ENCODE measurements at regions not wholly inside any gene's neighbourhood (a gene's known extent, or its start where the extent isn't known, plus 50 kb on each side); places are given as distances from the start of the nearest gene placed in this dataset.
"Not testable (repeated sequence)": the region's sequence is repeated elsewhere in the genome, so short reads cannot be mapped to it uniquely, and the experiment has no call there.

- Histone ChIP-seq H3K9me3 (ENCODE audit: low read length) (no peaks in the 10 kb centered on the region), H3K27ac (ENCODE audit: low read length) (no peak overlapping the region), H3K9ac (ENCODE audit: low read length) (no peak overlapping the region), H3K4me1 (ENCODE audit: insufficient read depth, low read length) (peaks cover 8% of the 10 kb centered on the region; the same call in 1 of the 2 replicates), H2AFZ (ENCODE audit: low read length) (peak overlapping the region; percentile 42), H3K36me3 (ENCODE audit: low read depth, low read length) (no peaks in the 10 kb centered on the region), H3F3A (ENCODE audit: low read length, unreplicated experiment) (no peaks in the 10 kb centered on the region), H3K4me2 (ENCODE audit: low read length) (no peak overlapping the region; the same call in 1 of the 2 replicates), H3K9me2 (replicated peaks; ENCODE audit: low read length) (no peaks in the 10 kb centered on the region), H4K20me1 (ENCODE audit: low read length) (no peaks in the 10 kb centered on the region), H3K79me2 (ENCODE audit: low read length) (no peaks in the 10 kb centered on the region), H3K4me3 (ENCODE audit: low read length) (no peak overlapping the region), H3K27me3 (ENCODE audit: low read length) (no peaks in the 10 kb centered on the region)
- CTCF ChIA-PET: no interaction called here
- TF ChIP-seq EZH2phosphoT487 (IDR thresholded peaks at IDR 0.05; ENCODE audit: borderline replicate concordance, low read length) (no peak), CTCF (conservative IDR thresholded peaks at IDR 0.05; ENCODE audit: low read depth, low read length) (no peak), EZH2 (IDR thresholded peaks at IDR 0.05; ENCODE audit: low read length, unreplicated experiment) (no peak)
- DNase-seq (peak; percentile 74), ATAC-seq (peak; percentile 38; the same call in 1 of the 2 replicates)
- intact Hi-C loops (cut with micrococcal nuclease): no loop called here
- no TSS peak for BruUV-seq (replicated peaks)
- POLR2A ChIA-PET (ENCODE audit: unreplicated experiment): interaction anchor here (0.6 kb wide), 1 partner anchor 98 kb away, joined by 4 read pairs; no protein-coding TSS in a partner anchor
Observed at GRCh38 chr21:15638856-15639549, 90.8 kb upstream of the USP25 start.

- H3K9me2 ChIP-seq (replicated peaks; ENCODE audit: low read length); H3K79me2 ChIP-seq (ENCODE audit: low read length); H3K4me2 ChIP-seq (ENCODE audit: low read length); H3K4me3 ChIP-seq (ENCODE audit: low read length); H3K9me3 ChIP-seq (ENCODE audit: low read length); H3K27me3 ChIP-seq (ENCODE audit: low read length); H3F3A ChIP-seq (ENCODE audit: low read length, unreplicated experiment); intact Hi-C loops (cut with micrococcal nuclease); CTCF ChIA-PET; H3K36me3 ChIP-seq (ENCODE audit: low read depth, low read length); H3K9ac ChIP-seq (ENCODE audit: low read length); DNase-seq; H2AFZ ChIP-seq (ENCODE audit: low read length); H3K27ac ChIP-seq (ENCODE audit: low read length); H4K20me1 ChIP-seq (ENCODE audit: low read length); H3K4me1 ChIP-seq (ENCODE audit: insufficient read depth, low read length); POLR2A ChIA-PET (ENCODE audit: unreplicated experiment); BruUV-seq (replicated peaks); ATAC-seq: not testable (repeated sequence)
Observed at GRCh38 chr21:15640113-15640512, 89.7 kb upstream of the USP25 start.

GRCh38 chr21:15644489-15644888 is 85.3 kb upstream of the USP25 start:
- DNase-seq: no peak
- no peaks in the 10 kb centered on the region for H4K20me1 ChIP-seq (ENCODE audit: low read length)
- no peaks in the 10 kb centered on the region for H3K36me3 ChIP-seq (ENCODE audit: low read depth, low read length)
- no peak overlapping the region for H3K9ac ChIP-seq (ENCODE audit: low read length)
- H3K9me2 ChIP-seq (replicated peaks; ENCODE audit: low read length): no peaks in the 10 kb centered on the region
- H3K4me2 ChIP-seq (ENCODE audit: low read length): no peak overlapping the region
- H3K27me3 ChIP-seq (ENCODE audit: low read length): no peaks in the 10 kb centered on the region
- H3K4me1 ChIP-seq (ENCODE audit: insufficient read depth, low read length): peaks cover 6% of the 10 kb centered on the region; the same call in 1 of the 2 replicates
- intact Hi-C loops (cut with micrococcal nuclease): no loop called here
- POLR2A ChIA-PET (ENCODE audit: unreplicated experiment): no interaction called here
- CTCF ChIA-PET: no interaction called here
- BruUV-seq (replicated peaks): no TSS peak
- no peak overlapping the region for H2AFZ ChIP-seq (ENCODE audit: low read length)
- H3F3A ChIP-seq (ENCODE audit: low read length, unreplicated experiment): no peaks in the 10 kb centered on the region
- no peak overlapping the region for H3K27ac ChIP-seq (ENCODE audit: low read length)
- H3K9me3 ChIP-seq (ENCODE audit: low read length): no peaks in the 10 kb centered on the region
- no peak overlapping the region for H3K4me3 ChIP-seq (ENCODE audit: low read length)
- ATAC-seq: no peak
- no peaks in the 10 kb centered on the region for H3K79me2 ChIP-seq (ENCODE audit: low read length)
- TF ChIP-seq EZH2 (IDR thresholded peaks at IDR 0.05; ENCODE audit: low read length, unreplicated experiment): no peak
- no peak for TF ChIP-seq CTCF (conservative IDR thresholded peaks at IDR 0.05; ENCODE audit: low read depth, low read length)
- no peak for TF ChIP-seq EZH2phosphoT487 (IDR thresholded peaks at IDR 0.05; ENCODE audit: borderline replicate concordance, low read length)

Data from PC-3 (cell line).